ENCODE measurements at regions not wholly inside any gene's neighbourhood (a gene's known extent, or its start where the extent isn't known, plus 50 kb on each side); places are given as distances from the start of the nearest gene placed in this dataset.

DNA sequence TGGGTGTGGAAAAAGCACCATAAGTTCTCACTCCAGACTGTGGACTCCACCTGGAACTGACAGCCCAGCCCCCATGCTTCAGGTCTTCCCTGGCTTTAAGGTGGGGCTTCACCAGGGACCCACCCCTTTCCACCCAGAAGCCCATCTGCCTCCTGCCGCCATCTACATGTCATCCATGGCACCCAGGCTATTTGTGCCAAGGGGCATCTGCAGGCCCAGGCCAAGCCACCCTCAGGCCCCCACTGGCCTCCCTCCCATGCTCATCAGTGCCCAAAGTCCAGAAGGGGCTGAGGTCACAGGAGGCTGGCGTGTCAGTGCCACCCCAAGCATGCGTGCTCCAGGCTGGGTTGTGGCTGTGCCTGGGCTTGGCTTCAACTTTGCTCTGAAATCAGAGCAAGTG is 212.2 kb upstream of the DIO3 start:
- intact Hi-C loops (cut with micrococcal nuclease) = no loop called here
- Histone ChIP-seq H3K27me3 (ENCODE audit: low read depth) (no peaks in the 10 kb centered on the region), H3K27ac (replicated peaks) (no peak overlapping the region), H3K4me3 (no peak overlapping the region), H3K4me1 (no peaks in the 10 kb centered on the region), H3K36me3 (no peaks in the 10 kb centered on the region), H3K9me3 (replicated peaks) (peaks cover 57% of the 10 kb centered on the region)
- DNase-seq = no peak
- TF ChIP-seq, protein P1, sequence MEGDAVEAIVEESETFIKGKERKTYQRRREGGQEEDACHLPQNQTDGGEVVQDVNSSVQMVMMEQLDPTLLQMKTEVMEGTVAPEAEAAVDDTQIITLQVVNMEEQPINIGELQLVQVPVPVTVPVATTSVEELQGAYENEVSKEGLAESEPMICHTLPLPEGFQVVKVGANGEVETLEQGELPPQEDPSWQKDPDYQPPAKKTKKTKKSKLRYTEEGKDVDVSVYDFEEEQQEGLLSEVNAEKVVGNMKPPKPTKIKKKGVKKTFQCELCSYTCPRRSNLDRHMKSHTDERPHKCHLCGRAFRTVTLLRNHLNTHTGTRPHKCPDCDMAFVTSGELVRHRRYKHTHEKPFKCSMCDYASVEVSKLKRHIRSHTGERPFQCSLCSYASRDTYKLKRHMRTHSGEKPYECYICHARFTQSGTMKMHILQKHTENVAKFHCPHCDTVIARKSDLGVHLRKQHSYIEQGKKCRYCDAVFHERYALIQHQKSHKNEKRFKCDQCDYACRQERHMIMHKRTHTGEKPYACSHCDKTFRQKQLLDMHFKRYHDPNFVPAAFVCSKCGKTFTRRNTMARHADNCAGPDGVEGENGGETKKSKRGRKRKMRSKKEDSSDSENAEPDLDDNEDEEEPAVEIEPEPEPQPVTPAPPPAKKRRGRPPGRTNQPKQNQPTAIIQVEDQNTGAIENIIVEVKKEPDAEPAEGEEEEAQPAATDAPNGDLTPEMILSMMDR (IDR thresholded peaks at IDR 0.05; ENCODE audit: borderline replicate concordance) = no peak

DNA sequence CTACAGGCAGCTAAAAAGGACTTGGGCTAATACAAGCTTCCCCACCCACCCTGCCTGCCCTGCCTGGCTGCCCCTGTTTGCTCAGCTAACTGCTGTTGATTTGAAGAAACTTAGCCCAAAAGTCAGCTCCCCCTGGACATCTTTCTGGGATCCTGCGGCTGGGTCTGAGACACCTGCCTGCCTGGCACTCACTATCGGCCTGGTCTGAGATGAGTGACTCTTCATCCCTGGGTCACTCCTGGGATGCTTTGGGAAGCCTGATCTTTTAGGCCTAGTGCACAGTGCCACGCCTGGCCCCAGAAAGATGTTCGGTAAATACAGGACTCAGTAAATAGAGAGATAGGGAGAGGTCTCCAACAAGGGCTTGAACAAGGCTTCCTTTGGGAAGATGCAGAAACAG is 211.3 kb upstream of the DIO3 start:
- no peak for DNase-seq
- H3K36me3 ChIP-seq = no peaks in the 10 kb centered on the region
- no peaks in the 10 kb centered on the region for H3K4me1 ChIP-seq
- no peak overlapping the region for H3K27ac ChIP-seq (replicated peaks)
- H3K9me3 ChIP-seq (replicated peaks) = peaks cover 62% of the 10 kb centered on the region
- no peak overlapping the region for H3K4me3 ChIP-seq
- TF ChIP-seq, protein P1 (IDR thresholded peaks at IDR 0.05; ENCODE audit: borderline replicate concordance) = no peak
- intact Hi-C loops (cut with micrococcal nuclease) = no loop called here
- no peaks in the 10 kb centered on the region for H3K27me3 ChIP-seq (ENCODE audit: low read depth)

GRCh38 chr14:101350691-101351090 is 210.6 kb upstream of the DIO3 start:
- Histone ChIP-seq H3K9me3 (replicated peaks) (peaks cover 59% of the 10 kb centered on the region), H3K36me3 (no peaks in the 10 kb centered on the region), H3K27ac (replicated peaks) (no peak overlapping the region), H3K27me3 (ENCODE audit: low read depth) (no peaks in the 10 kb centered on the region), H3K4me1 (no peaks in the 10 kb centered on the region), H3K4me3 (no peak overlapping the region)
- DNase-seq = no peak
- TF ChIP-seq, protein P1 (IDR thresholded peaks at IDR 0.05; ENCODE audit: borderline replicate concordance) = no peak
- intact Hi-C loops (cut with micrococcal nuclease) = no loop called here

DNA sequence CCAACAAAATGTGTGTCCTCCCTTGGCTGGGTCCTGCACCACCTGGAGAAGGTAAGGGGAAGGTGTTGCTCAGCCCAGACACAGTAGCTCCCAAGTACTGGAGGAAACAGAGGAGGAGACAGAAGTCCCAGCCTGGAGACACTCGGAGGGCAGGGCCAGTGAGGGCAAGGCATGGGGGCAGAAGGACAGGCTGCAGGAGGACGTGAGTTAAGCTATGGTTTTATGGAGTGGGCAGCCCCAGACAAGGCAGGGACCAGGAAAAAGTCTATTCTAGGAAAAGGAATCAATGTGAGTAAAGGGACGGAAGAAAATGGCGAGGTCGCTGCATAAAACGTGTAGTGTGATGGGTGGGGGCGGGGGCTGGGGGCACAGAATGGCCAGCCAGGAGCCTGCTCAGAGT is 210.1 kb upstream of the DIO3 start:
- H3K4me3 ChIP-seq = no peak overlapping the region
- no peak for DNase-seq
- TF ChIP-seq, protein P1 (IDR thresholded peaks at IDR 0.05; ENCODE audit: borderline replicate concordance) = no peak
- H3K4me1 ChIP-seq = no peaks in the 10 kb centered on the region
- H3K27me3 ChIP-seq (ENCODE audit: low read depth) = no peaks in the 10 kb centered on the region
- H3K27ac ChIP-seq (replicated peaks) = no peak overlapping the region
- no peaks in the 10 kb centered on the region for H3K36me3 ChIP-seq
- intact Hi-C loops (cut with micrococcal nuclease) = no loop called here
- peaks cover 56% of the 10 kb centered on the region for H3K9me3 ChIP-seq (replicated peaks)

DNA sequence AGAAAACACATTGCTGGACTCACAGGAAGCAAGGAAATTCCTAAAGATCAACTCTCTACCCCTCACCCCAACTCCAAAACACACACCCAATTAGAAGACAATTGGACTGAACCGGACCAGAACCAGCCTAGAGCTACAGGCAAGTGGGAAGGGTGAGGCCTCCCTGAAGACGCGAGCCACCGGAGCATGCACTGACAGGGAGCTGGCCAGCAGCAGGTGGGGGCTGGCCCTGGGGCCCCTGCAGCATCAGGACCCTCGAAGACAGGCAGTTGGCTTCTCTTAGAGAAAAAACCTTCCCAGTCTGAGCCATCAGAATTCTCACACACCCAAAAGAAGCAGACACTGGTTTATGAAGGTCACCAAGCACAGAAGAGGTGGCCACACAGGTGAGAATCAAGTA is 209.5 kb upstream of the DIO3 start:
- no peak for DNase-seq
- H3K27ac ChIP-seq (replicated peaks) = no peak overlapping the region

More for the DNA sequence above, 209.5 kb upstream of the DIO3 start:
- Histone ChIP-seq H3K36me3 (no peaks in the 10 kb centered on the region), H3K4me3 (no peak overlapping the region), H3K4me1 (no peaks in the 10 kb centered on the region), H3K27me3 (ENCODE audit: low read depth) (peaks cover 2% of the 10 kb centered on the region), H3K9me3 (replicated peaks) (peaks cover 53% of the 10 kb centered on the region)
- TF ChIP-seq, protein P1 (IDR thresholded peaks at IDR 0.05; ENCODE audit: borderline replicate concordance) = no peak
- intact Hi-C loops (cut with micrococcal nuclease) = no loop called here
